OCI-LY1 (cell line): ENCODE measurements at regions not wholly inside any gene's neighbourhood (a gene's known extent, or its start where the extent isn't known, plus 50 kb on each side); places are given as distances from the start of the nearest gene placed in this dataset.

ENCODE experiments used
- EZH2 ChIP-seq: fragments of 200-600 bp; sonication (generic), shearing (Covaris generic); IDR thresholded peaks from 2 replicates; pipeline ENCODE4 v1.8.0; 2017; ENCODE audit warnings: borderline replicate concordance, mixed run types, mild to moderate bottlenecking, antibody characterized with exemption, low read length, moderate library complexity, mixed read lengths
- TF ChIP-seq, protein P1 (sequence below): fragments of 200-600 bp; sonication (generic), shearing (Covaris generic); IDR thresholded peaks from 2 replicates; pipeline ENCODE4 v1.5.1; 2017; ENCODE audit warnings: mild to moderate bottlenecking, antibody characterized with exemption, low read length, moderate library complexity, mixed read lengths

GRCh38 chr6:94150886-94151285, 731.5 kb upstream of the EPHA7 start:
- TF ChIP-seq, protein P1, sequence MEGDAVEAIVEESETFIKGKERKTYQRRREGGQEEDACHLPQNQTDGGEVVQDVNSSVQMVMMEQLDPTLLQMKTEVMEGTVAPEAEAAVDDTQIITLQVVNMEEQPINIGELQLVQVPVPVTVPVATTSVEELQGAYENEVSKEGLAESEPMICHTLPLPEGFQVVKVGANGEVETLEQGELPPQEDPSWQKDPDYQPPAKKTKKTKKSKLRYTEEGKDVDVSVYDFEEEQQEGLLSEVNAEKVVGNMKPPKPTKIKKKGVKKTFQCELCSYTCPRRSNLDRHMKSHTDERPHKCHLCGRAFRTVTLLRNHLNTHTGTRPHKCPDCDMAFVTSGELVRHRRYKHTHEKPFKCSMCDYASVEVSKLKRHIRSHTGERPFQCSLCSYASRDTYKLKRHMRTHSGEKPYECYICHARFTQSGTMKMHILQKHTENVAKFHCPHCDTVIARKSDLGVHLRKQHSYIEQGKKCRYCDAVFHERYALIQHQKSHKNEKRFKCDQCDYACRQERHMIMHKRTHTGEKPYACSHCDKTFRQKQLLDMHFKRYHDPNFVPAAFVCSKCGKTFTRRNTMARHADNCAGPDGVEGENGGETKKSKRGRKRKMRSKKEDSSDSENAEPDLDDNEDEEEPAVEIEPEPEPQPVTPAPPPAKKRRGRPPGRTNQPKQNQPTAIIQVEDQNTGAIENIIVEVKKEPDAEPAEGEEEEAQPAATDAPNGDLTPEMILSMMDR: no peak
- no peak for TF ChIP-seq EZH2
